Endodermal cell (in vitro differentiated cells): ENCODE measurements at regions not wholly inside any gene's neighbourhood (a gene's known extent, or its start where the extent isn't known, plus 50 kb on each side); places are given as distances from the start of the nearest gene placed in this dataset.

Experiments
- DNase-seq: peaks from one replicate; pipeline ENCODE4 v3.0.0-alpha.2; 2017
- H3K27ac ChIP-seq: 2 replicates; pipeline ENCODE4 v1.5.1; 2013; ENCODE audit warnings: mild to moderate bottlenecking, low read depth, low read length, moderate library complexity
- H3K27me3 ChIP-seq: 2 replicates; pipeline ENCODE4 v1.6.1; 2013; ENCODE audit warnings: mild to moderate bottlenecking, low read length, moderate library complexity; ENCODE audit not compliant: insufficient read depth, control insufficient read depth, poor library complexity, severe bottlenecking
- H3K36me3 ChIP-seq: 2 replicates; pipeline ENCODE4 v1.7.0; 2013; ENCODE audit warnings: mild to moderate bottlenecking, low read length, moderate library complexity; ENCODE audit not compliant: control insufficient read depth, insufficient read depth
- H3K4me1 ChIP-seq: one replicate; pipeline ENCODE4 v1.7.0; 2013; ENCODE audit warnings: low read length; ENCODE audit not compliant: control insufficient read depth, insufficient read depth
- H3K4me3 ChIP-seq: 2 replicates; pipeline ENCODE4 v1.5.1; 2013; ENCODE audit warnings: mild to moderate bottlenecking, low read length, moderate library complexity
- H3K9ac ChIP-seq: 2 replicates; pipeline ENCODE4 v1.6.1; 2013; ENCODE audit warnings: mild to moderate bottlenecking, low read length, moderate library complexity; ENCODE audit not compliant: poor library complexity, severe bottlenecking; ENCODE audit errors: extremely low read depth
- H3K9me3 ChIP-seq: 2 replicates; pipeline ENCODE4 v1.6.1; 2013; ENCODE audit warnings: mild to moderate bottlenecking, low read length, moderate library complexity; ENCODE audit not compliant: control insufficient read depth
- H3K27ac Mint-ChIP-seq: 2 replicates; pipeline ENCODE4 v1.8.0; 2020; ENCODE audit warnings: mixed read lengths
- H3K27me3 Mint-ChIP-seq: 2 replicates; pipeline ENCODE4 v1.8.0; 2021; ENCODE audit warnings: mild to moderate bottlenecking, mixed read lengths; ENCODE audit not compliant: insufficient read depth
- H3K36me3 Mint-ChIP-seq: 2 replicates; pipeline ENCODE4 v1.8.0; 2020; ENCODE audit warnings: low read depth, mixed read lengths
- H3K4me1 Mint-ChIP-seq: 2 replicates; pipeline ENCODE4 v1.8.0; 2020; ENCODE audit warnings: mixed read lengths
- H3K4me3 Mint-ChIP-seq: 2 replicates; pipeline ENCODE4 v1.8.0; 2020; ENCODE audit warnings: mild to moderate bottlenecking, moderate library complexity, mixed read lengths
- H3K9me3 Mint-ChIP-seq: 2 replicates; pipeline ENCODE4 v1.8.0; 2020; ENCODE audit warnings: mild to moderate bottlenecking, mixed read lengths
- WGBS, 2 experiments: methylation state at CpG; one replicate each; pipeline versions ENCODE4 v1.1.5 to v1.1.7; 2013; ENCODE audit warnings: missing lambda C conversion rate in 2 of 2, mixed read lengths in 1 of 2; ENCODE audit not compliant: insufficient coverage in 1 of 2, insufficient read length in 1 of 2; 5-methylcytosine and 5-hydroxymethylcytosine counted together
- TF ChIP-seq, protein P1 (sequence below): fragments of 200-600 bp; sonication (generic); conservative IDR thresholded peaks from 2 replicates; pipeline ENCODE4 v1.5.0; 2021; ENCODE audit warnings: antibody characterized with exemption, mild to moderate bottlenecking

DNA sequence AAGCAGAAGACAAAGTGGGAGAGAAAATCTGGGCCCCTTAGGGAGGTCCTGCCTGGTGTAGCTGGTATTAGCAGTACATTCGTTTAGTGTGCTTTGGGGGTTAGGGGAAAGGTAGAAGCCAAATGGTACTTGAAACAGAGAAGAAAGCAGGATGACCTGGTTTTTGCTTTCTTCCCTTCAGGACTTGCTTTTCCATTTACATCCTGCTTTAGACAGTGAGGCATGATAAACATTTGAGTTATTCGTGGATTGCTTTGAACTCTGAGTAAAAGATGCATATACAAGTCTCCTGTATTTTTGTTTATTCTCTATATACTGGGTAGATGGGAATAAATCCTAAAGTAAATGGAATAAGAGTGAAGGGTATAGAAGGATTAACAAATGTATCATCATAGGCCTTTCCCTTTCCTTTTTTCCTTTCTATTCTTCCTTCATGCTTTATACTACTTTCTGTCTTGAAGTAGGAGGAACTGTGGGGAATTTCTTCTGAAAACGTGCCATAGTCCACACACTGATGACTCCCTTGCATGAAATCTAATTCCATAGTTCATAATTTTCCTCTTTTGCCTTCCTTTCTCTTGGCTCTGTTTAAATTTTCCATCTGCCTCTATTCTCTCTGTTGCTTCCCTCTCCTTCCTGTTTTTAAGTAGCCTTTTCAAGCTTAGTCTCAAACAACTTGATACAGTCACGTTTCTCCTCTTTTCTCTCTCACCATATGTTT is 139.5 kb upstream of the RBMS3 start:
- Histone ChIP-seq H3K36me3 (no peaks in the 10 kb centered on the region), H3K4me3 (no peak overlapping the region), H3K9ac (no peak overlapping the region), H3K27me3 (no peaks in the 10 kb centered on the region), H3K27ac (no peak overlapping the region), H3K4me1 (peaks cover 7% of the 10 kb centered on the region), H3K9me3 (no peaks in the 10 kb centered on the region)
- TF ChIP-seq, protein P1, sequence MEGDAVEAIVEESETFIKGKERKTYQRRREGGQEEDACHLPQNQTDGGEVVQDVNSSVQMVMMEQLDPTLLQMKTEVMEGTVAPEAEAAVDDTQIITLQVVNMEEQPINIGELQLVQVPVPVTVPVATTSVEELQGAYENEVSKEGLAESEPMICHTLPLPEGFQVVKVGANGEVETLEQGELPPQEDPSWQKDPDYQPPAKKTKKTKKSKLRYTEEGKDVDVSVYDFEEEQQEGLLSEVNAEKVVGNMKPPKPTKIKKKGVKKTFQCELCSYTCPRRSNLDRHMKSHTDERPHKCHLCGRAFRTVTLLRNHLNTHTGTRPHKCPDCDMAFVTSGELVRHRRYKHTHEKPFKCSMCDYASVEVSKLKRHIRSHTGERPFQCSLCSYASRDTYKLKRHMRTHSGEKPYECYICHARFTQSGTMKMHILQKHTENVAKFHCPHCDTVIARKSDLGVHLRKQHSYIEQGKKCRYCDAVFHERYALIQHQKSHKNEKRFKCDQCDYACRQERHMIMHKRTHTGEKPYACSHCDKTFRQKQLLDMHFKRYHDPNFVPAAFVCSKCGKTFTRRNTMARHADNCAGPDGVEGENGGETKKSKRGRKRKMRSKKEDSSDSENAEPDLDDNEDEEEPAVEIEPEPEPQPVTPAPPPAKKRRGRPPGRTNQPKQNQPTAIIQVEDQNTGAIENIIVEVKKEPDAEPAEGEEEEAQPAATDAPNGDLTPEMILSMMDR = no peak
- Mint-ChIP-seq H3K36me3 (no peaks in the 10 kb centered on the region), H3K27ac (no peak overlapping the region), H3K4me1 (no peaks in the 10 kb centered on the region), H3K27me3 (no peaks in the 10 kb centered on the region), H3K4me3 (no peak overlapping the region), H3K9me3 (no peaks in the 10 kb centered on the region)
- WGBS, 2 experiments = 54 to 81% methylated on average over 2 to 4 of the region's 4 CpGs
- no peak for DNase-seq

GRCh38 chr3:29141918-29142275 is 139.0 kb upstream of the RBMS3 start:
- TF ChIP-seq, protein P1 = no peak

DNA sequence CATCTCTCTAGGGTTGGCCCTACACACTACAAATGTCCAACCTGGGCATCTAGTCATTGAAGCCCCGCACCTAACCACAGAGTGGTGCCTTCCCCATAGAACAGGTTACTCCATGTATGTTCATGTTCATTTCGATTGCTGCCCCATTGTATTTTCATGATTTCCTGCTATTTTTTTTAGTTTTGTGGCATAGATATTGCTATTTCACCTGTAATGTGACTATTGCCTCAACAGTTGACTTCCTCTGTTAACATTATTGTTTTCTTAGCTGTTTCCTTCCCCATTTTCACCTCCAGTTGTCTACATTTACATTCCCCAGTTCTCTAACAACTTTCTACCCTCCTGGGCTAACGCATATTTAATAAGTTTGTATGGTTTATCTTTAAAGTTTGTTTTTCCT is 137.7 kb upstream of the RBMS3 start:
- WGBS, 2 experiments = 92% methylated on average over 3 of the region's 3 CpGs; no CpG with 5 or more reads in 1 of the 2 experiments
- H3K9ac ChIP-seq = no peak overlapping the region
- no peak overlapping the region for H3K27ac Mint-ChIP-seq
- H3K36me3 Mint-ChIP-seq = no peaks in the 10 kb centered on the region
- H3K27ac ChIP-seq = no peak overlapping the region
- H3K4me1 ChIP-seq = peaks cover 7% of the 10 kb centered on the region
- no peaks in the 10 kb centered on the region for H3K9me3 Mint-ChIP-seq
- no peaks in the 10 kb centered on the region for H3K27me3 Mint-ChIP-seq
- H3K4me3 ChIP-seq = no peak overlapping the region
- H3K4me1 Mint-ChIP-seq = no peaks in the 10 kb centered on the region
- TF ChIP-seq, protein P1 = no peak
- no peaks in the 10 kb centered on the region for H3K36me3 ChIP-seq
- no peaks in the 10 kb centered on the region for H3K27me3 ChIP-seq
- no peak for DNase-seq
- no peaks in the 10 kb centered on the region for H3K9me3 ChIP-seq
- no peak overlapping the region for H3K4me3 Mint-ChIP-seq

More at GRCh38 chr3:29141918-29142275, 139.0 kb upstream of the RBMS3 start:
- Mint-ChIP-seq H3K4me1 (no peaks in the 10 kb centered on the region), H3K36me3 (no peaks in the 10 kb centered on the region), H3K27ac (no peak overlapping the region), H3K4me3 (no peak overlapping the region), H3K9me3 (no peaks in the 10 kb centered on the region), H3K27me3 (no peaks in the 10 kb centered on the region)
- no peak for DNase-seq
- Histone ChIP-seq H3K9me3 (no peaks in the 10 kb centered on the region), H3K36me3 (no peaks in the 10 kb centered on the region), H3K9ac (no peak overlapping the region), H3K4me1 (peaks cover 7% of the 10 kb centered on the region), H3K4me3 (no peak overlapping the region), H3K27ac (no peak overlapping the region), H3K27me3 (no peaks in the 10 kb centered on the region)
- 82 to 92% methylated on average over 2 of the region's 2 CpGs for WGBS, 2 experiments
